HG03135 (cell line): ENCODE measurements at regions not wholly inside any gene's neighbourhood (a gene's known extent, or its start where the extent isn't known, plus 50 kb on each side); places are given as distances from the start of the nearest gene placed in this dataset.
"Not testable (repeated sequence)": the region's sequence is repeated elsewhere in the genome, so short reads cannot be mapped to it uniquely, and the experiment has no call there.

Experiments
- ATAC-seq: cut with Tn5 transposase; IDR thresholded peaks from one replicate; pipeline ENCODE4 v1.9.1; 2021; ENCODE audit warnings: mild to moderate bottlenecking, moderate library complexity; ENCODE audit not compliant: unreplicated experiment

DNA sequence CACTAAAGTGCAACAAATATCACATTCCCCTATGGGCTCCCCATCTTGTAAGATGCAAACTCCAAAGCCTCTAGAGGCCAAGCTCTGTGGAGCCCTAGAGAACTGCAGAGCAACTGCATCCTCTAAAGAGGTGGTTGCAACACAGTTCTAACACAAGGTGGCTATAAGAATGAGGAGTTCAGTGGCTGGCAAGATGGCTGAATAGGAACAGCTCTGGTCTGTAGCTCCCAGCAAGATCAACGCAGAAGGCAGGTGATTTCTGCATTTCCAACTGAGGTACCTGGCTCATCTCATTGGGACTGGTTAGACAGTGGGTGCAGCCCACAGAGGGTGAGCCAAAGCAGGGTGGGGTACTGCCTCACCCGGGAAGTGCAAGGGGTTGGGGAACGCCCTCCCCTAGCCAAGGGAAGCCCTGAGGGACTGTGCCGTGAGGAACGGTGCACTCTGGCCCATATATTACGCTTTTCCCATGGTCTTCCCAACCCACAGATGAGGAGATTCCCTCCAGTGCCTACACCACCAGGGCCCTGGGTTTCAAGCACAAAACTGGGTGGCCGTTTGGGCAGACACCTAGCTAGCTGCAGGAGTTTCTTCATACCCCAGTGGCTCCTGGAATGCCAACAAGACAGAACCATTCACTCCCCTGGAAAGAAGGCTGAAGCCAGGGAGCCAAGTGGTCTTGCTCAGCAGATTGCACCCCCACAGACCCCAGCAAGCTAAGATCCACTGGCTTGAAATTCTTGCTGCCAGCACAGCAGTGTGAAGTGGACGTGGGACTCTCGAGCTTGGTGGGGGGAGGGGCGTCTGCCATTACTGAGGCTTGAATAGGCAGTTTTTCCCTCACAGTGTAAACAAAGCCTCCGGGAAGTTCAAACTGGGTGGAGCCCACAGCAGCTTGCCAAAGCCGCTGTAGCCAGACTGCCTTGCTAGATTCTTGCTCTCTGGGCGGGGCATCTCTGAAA lies 188.6 kb upstream of the EGLN3 start:
- ATAC-seq, result not testable (repeated sequence)

DNA sequence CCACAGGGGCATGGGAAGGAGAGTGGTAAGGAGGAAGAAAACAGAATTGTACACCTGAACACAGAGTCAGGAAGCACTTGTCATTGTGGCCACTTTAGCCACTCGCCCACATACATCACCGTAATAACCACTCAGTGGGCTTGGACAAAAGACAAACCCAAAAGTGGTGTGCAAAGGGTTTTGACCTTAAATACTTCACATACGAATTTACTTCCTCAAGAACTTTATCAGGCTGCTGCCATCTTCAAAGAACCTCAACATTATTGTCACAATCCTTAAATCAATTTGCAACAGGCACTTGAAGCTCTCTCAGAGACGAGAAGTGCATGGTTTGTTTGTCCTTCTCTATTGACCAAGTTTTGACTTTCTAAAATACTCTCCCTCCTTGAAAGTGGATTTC lies 187.3 kb upstream of the EGLN3 start:
- ATAC-seq, result no peak

DNA sequence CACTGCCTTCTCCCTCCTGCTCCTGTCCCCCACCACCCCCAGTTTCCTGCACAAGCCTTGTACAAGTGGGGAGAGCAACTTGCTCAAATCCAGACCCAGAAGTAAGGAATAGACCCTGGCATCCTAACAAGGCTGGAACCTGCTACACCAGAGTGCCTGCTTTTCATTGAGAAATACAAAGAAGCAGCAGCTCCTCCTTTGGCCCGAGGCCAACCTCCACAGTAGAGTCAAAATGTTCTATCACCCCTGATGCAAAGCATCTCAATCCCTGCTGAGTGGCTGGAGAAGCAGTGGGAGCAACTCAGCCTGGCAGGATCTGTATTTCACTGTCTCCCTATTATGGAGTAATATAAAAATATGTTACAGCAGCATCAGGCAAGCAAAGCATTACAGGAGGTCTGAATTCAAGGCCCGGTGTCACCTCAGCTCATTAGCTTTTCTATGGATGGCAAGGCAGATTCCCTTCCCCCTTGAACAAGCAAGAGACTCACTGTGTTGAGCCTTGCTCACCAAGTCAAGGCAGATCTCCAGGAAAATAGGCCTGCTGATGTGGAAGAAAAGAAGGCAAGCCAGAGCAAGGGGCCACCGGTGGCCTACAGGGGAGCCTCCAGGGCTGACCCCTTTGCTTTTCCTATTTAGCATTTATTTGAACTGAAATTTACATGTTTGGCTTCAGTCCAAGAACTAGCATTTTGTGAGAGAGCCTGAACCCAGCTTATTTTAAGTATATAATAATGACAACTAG lies 186.3 kb upstream of the EGLN3 start:
- ATAC-seq, result no peak

DNA sequence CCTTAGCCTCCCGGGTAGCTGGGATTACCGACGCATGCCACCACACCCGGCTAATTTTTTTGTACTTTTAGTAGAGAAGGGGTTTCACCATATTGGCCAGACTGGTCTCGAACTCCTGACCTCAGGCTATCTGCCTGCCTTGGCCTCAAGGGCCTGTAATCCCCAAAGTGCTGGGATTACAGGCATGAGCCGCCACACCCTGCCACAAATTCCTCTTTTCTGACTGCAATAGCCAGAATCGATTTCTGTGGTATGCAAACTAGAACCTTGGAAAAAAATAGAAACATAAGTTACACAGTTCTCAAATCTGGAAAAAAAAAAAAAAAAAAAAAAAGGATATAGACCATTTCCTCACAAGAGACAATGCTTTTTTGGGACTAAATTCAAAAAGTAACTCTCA lies 184.6 kb upstream of the EGLN3 start:
- ATAC-seq, result no peak

DNA sequence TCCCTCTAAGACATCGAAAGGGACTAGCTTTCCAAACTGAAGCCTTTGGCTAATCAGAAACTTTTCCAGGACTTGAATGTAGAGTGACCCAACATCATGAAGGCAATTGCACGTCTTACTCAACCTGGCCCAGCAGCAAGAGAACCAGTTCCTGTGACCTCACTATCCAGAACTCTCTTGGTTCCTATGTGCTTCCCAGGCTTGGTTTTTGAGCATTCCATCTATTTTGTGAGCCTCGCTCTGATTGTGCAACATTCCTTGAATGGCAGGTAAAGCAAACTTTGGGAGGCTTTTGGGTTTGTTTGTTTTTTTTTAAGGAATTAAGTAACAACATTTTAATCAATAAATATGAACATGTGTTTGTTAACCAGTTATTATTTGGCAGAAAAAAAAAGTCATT lies 183.6 kb upstream of the EGLN3 start:
- no peak for ATAC-seq

DNA sequence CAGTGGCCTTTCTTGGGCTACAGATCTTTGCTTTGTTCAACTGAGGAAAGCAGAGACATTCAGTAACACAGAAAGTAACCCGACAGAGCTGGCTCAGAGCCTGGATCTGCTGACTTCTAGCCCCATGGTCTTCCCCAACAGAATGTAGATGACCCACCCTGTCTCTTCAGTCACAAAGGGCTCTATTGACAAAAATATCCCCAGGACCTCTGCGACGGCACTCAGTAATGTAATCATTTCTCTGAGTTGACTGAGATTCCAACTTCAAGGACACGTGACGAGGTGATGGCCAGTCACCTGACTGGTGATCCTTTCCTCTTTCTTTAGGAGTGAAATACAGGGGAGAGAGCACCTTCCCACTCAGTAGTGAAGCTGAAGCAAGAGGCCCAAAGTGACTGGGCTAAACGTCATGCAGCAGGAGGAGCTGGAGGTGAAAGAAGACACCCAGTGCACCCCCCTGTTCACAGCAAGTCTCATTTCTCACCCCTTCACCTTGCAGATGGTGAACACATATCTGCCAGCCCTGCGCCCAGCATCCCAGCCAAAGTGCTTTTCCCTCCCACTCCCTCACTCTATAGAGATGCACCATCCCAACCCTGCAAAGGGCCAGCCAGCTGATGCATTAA lies 179.2 kb upstream of the EGLN3 start:
- ATAC-seq, result no peak

DNA sequence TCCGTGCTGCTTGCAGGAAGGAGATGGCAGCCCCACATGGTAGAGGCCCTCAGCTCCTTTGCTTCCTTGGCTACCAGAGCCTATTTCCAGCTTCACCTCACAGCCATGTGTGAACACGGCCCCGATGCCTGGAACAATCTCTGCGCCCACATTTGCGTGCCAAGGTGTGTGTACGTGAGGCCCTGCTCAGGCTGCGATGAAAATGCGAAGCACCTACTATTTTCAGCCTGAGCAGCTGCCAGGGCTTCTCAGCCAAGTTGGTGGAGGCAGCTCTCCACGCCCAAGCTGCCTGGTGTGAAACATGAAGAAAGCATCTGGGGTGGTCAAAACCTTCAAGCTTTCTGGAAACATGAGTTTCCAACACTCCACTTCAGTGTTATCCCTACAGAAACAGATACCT lies 177.8 kb upstream of the EGLN3 start:
- ATAC-seq, result no peak

DNA sequence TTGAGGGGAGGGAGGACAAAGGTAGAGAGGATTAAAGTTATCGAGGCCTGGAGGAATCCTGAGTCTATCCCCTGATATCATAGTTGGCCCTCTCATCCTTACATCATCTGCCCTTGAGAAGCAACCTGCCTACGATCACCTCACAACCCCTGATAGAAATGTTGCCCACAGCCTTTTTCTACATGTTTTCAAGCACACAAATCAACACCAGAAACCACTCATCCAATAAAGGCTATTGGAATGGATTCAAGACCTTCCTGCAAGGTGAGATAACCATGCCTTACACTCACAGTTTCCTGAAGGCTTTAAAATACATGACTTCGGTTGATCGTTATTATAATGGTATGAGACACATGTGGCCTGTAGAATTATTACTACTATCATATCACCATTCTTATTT lies 175.7 kb upstream of the EGLN3 start:
- ATAC-seq, result no peak

DNA sequence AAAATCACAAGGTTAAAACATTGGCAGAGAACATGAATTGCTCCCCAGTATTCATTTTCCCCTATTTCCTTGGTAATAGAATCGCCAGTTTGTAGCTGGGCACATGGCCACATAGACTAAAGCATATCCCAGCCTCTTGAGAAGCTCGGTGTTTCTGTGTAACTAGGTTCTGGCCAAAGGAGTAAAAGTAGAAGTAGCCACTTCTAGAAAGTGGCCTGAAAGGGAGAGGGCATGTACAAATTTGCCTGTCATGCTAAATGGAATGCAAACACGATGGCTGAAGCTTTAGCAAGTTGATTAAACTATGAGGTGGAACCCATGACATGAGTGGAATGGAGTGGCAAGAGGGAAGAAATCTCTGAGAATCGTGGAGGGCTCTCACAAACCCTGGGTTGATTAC lies 173.7 kb upstream of the EGLN3 start:
- no peak for ATAC-seq

DNA sequence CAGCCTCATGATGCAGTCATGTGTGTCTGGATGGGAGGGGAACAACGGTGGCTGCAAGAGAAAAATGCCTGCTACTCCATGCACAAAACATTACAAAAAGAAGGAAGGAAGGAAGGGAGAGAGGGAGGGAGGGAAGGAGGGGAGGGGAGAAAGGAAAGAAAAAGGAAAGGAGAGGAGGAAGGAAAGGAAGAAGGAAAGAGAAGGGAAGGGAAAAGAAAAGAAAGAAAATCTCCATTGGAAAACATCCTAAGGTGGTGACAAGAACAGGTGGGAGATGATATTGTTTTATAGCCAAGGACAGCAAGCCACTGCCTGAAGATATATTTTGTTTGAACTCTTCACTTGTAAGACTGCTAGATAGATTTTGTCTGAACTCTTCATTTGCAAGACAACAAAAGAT lies 171.8 kb upstream of the EGLN3 start:
- ATAC-seq, result no peak

DNA sequence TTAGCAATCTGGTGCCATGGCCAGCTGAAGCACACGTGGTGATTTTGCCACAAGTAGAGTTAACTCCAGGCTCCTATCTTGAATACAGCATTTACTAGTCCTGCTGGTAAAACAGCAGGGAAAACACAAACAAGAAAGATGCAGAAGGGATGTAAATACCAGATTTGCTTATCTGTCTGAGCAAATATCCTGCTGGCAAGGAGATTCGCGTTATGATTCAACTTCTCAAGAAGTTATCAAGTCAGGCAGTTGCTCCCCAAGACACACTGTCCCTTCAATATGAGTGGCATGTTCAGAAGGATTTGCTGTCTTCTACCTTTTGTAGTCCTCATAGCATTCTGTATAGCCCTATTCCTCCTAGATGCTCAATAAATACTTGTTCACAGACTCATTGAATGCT lies 171.2 kb upstream of the EGLN3 start:
- ATAC-seq, result no peak

DNA sequence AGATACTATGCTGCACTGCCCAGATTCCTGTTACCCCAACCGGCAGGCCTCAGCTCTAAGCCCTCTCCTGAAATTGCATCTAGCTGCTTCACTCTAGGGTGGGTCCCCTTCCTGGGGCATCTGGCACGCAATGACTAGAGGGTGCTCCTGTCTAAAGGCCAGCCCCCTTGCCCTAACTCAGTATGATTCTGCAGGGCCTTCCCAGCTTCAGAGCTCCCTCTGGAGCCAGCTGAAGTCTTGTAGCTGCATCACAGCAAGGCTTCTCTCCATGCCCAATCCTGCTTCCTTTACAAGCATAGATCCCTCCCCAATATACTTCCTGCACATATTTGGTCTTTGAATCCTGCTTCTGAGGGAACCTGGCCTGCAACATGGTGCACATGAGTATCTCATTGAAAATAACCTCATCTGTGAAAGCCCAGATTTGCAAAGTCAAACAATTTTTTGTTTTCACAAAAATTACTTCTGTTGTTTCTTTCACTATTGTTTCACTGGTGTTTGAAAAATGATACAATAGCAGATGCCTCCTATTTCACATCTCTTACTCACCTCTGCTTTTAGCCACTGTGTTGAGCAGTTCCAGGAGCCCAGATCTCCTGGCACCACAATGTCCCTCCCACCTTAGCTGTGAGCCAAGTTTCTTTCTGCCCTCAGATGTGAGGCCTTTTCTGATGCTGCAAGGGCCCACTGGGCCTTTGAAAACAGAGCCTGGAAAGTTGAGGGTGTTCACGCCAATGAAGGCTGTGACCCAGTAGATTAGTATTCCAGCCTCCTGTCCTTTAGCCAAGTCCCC lies 169.5 kb upstream of the EGLN3 start:
- ATAC-seq, result no peak

DNA sequence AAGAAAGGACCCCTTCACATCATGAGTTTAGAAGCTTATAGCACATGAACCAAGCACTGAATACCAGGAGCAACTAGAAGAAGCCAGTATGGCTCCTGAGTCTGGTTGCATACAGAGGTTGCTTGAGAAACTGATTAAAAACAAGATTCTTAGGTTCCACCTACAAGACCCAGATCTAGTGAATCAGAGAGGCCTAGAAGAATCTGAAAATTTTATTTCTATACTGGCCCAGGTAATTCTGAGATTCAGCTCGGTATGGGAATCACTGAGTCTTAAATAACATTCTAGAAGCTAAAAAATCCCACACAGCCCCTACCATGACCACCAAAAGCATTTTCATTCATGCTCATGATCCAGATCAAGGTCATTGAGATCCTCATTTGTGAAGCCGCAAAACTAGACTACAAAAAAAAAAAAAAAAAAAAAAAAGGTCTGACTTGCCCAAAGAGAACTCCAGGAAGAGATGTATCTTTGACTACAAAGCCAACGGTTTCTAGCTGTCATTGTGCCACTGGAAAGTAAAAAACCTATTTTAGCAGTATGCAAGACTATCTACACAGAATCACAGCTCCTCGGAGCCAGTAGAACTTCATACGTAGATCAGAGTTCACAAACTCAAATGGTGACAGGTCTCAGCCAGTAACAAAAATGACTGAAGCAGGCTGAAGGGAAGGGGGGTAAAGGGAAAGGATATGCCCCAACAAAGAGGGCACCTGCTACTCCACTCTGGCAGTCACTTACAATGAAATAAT lies 168.4 kb upstream of the EGLN3 start:
- ATAC-seq, result no peak

DNA sequence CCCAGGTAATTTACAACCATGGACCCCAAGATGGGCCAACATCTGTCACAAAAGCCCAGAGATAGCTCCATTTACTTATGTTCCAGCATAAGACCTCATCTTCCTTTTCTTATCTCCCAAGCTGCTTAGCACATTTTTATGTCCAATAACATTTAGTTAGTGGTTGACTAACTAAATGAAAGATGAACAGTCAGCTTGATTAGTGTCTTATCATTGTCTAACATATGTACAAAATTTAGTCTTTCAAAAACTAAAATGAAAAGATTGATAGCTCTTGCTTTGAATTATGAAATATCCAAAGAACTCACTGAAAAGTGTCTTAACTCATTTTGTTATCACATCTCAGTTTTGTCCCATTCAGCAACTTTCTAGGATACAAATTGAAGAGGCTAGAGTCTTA lies 163.1 kb upstream of the EGLN3 start:
- no peak for ATAC-seq

DNA sequence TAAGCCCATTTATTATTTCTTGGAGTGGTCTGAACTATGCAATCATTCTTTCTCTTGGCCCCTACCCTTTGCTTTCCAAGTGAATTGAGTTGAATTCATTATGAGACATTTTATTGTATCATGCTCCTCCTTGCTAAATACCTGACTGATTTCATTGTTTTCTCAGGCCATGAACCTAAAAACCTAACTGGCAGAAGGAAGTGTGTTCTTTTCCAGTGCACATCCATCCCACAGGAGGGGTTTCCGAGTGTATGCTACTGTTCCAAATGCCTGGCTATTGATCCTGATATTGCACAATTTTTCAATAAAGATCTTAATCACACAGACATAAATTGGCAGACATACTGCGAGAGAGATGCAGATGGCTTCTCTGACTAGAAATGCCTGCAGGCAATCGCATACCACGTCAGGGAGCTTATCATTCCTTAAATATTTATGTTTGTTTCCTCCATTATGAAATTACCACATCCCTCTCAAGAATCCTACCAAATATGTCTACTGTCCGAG lies 162.2 kb upstream of the EGLN3 start:
- no peak for ATAC-seq

DNA sequence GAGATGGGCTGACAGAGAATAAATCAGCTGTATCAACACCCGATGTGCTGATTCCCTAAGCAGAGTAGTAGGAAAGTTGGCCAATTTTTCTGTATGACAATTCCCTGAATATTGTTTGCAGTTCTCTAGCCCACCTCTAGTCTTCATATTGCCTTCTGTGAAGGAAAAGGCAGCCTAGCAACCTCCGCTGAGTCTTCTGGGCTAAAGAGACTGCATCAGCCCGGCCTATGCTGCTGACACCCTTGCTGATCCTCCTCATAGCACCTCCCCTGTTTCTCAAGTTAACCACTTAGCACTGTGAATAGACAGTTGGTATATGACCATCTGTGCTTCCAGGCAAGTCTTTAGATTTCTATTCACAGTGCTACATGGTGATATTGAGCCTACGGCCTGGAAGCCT lies 161.1 kb upstream of the EGLN3 start:
- ATAC-seq, result no peak

DNA sequence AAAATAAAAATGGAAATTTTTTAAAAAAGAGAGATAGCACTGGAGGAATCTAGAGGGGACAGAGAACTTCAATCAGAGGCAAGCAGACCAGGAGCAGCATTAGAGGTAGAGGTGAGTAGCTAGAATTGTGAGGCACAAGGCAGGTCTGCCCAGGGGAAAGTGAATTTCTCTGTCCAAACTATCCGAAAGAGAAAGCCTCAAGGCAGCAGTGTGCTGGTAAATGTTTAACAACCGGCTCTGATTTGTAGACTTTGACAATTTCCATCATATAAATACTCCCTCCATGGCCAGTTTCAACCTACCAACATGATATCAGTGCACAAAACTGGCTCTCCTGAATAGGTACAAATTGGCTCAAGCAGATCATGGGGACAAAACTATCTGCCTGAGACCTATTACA lies 160.6 kb upstream of the EGLN3 start:
- ATAC-seq, result no peak

DNA sequence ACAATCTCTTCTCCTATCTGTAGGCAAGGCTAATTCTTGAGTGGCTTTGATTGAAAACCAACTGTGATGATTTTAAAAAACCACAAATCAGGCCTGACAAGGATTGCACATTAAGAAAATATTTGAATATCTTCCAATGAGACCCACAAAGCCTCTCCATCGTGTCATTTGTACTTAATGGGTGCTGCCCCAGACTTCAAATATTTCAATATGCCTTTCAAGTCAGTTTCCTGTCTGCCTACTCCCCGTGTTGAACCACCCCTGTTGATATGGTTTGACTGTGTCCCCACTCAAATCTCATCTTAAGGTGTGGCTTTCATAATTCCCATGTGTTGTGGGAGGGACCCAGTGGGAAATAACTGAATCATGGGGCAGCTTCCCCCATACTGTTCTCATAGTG lies 159.7 kb upstream of the EGLN3 start:
- no peak for ATAC-seq

DNA sequence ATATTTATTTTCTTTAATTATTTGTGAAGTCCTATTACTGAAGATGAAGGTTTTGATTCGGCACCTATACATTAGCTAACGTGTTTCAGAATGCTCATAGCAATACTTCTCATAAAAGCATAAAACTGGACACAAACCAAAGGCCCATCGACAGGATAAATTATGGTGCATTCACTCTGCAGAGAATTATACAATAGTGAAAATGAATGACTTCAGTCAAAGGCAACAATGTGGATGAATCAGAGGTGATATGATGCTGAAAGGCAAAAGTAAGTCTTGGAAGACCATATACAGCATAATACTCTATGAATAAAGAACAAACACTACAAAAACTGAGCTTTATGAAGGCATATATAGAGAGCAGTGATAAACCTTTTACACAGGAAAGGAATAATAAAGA lies 156.6 kb upstream of the EGLN3 start:
- ATAC-seq, result no peak

DNA sequence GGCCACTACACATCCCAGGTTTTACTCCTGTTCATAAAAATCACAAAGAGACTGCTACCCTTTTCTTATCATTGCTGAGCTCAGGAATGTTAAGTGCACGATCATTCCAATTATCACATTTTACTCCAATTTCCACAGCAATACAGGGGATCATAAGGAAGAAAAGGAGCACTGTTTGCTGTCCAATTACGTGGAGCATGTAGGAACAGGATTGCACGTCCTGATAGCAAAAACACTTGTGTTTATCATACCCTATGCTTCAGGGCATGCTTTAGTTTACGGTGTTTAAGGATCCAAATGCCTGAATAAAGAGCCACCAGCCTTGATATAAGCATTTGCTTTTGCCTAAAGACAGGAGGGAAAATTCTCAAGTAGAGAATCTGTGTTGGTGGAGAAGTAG lies 155.4 kb upstream of the EGLN3 start:
- ATAC-seq, result no peak
